K562 (cell line): ENCODE measurements at regions not wholly inside any gene's neighbourhood (a gene's known extent, or its start where the extent isn't known, plus 50 kb on each side); places are given as distances from the start of the nearest gene placed in this dataset.

ENCODE experiments used
- ATAC-seq: fragments of 200-7000 bp; cut with Tn5 transposase; 3 replicates; pipeline ENCODE4 v1.9.1; 2020; ENCODE audit warnings: moderate library complexity
- BruUV-seq: library from RNA; stranded (reverse); fragments of 400-500 nt; replicated peaks from 2 replicates; lab custom pipeline; 2021; lab: Mats Ljungman, UMichigan
- CTCF ChIA-PET: fragments of 300-600 bp; formaldehyde crosslinking; extraction: SDS; loops from one replicate; lab custom pipeline; 2021; ENCODE audit warnings: low intra/inter-chr PET ratio; lab: Yijun Ruan, JAX
- POLR2A ChIA-PET: fragments of 300-600, 350-650 bp; sonication (Branson Sonifier 250); formaldehyde crosslinking; extraction: SDS; loops from one replicate; lab custom pipeline; 2021; ENCODE audit warnings: antibody characterized with exemption, inconsistent platforms; lab: Yijun Ruan, JAX
- DNase-seq, 4 experiments: peaks; one replicate each; pipeline versions ENCODE4 v3.0.0 to v3.0.0-alpha.2; 2011 to 2018; ENCODE audit warnings: low spot score in 3 of 4, mixed read lengths in 3 of 4; ENCODE audit errors: extremely low read depth in 1 of 4
- FAIRE-seq: peaks from 2 replicates; lab custom pipeline; 2011; peaks lifted over from hg19 to GRCh38; lab: Jason Lieb, UNC
- H2AFZ ChIP-seq: 2 replicates; pipeline ENCODE4 v1.6.0; 2011; ENCODE audit warnings: low read depth, low read length, control low read depth, inconsistent platforms
- H3K27ac ChIP-seq: fragments of 200-600 bp; 3 replicates; pipeline ENCODE4 v1.8.0; 2011; ENCODE audit warnings: low read depth, mild to moderate bottlenecking, control low read depth, inconsistent platforms, low read length, moderate library complexity, mixed read lengths; ENCODE audit errors: extremely low read depth
- H3K27me3 ChIP-seq, 2 experiments: fragments of 300-600 bp in 1 of 2; 2 replicates in 1 of 2; 3 replicates in 1 of 2; pipeline versions ENCODE4 v1.6.0 to v1.8.0; 2011; ENCODE audit warnings: inconsistent platforms in 2 of 2, low read length in 2 of 2, mild to moderate bottlenecking in 1 of 2, mixed read lengths in 1 of 2, moderate library complexity in 1 of 2; ENCODE audit not compliant: control insufficient read depth in 2 of 2, insufficient read depth in 2 of 2
- H3K36me3 ChIP-seq: fragments of 300-600 bp; 3 replicates; pipeline ENCODE4 v1.8.0; 2011; ENCODE audit warnings: mild to moderate bottlenecking, low read length, inconsistent platforms; ENCODE audit not compliant: control insufficient read depth, insufficient read depth
- H3K4me1 ChIP-seq, 2 experiments: fragments of 200-600 bp in 1 of 2; replicated peaks in 1 of 2; 2 replicates in 1 of 2; 3 replicates in 1 of 2; pipeline versions ENCODE4 v1.5.1 to v1.8.0; 2011; ENCODE audit warnings: inconsistent platforms in 2 of 2, low read length in 2 of 2, mild to moderate bottlenecking in 1 of 2, mixed read lengths in 1 of 2, moderate library complexity in 1 of 2; ENCODE audit not compliant: control insufficient read depth in 2 of 2, insufficient read depth in 2 of 2
- H3K4me2 ChIP-seq: 2 replicates; pipeline ENCODE4 v1.6.1; 2011; ENCODE audit warnings: low read length, control low read depth, inconsistent platforms, mixed read lengths; ENCODE audit not compliant: insufficient read depth
- H3K4me3 ChIP-seq: fragments of 200-600 bp; sonication (generic), shearing (Covaris generic); 2 replicates; pipeline ENCODE4 v1.5.1; 2016; ENCODE audit warnings: control low read depth, inconsistent platforms
- H3K79me2 ChIP-seq: fragments of 200-600 bp; 3 replicates; pipeline ENCODE4 v1.8.0; 2011; ENCODE audit warnings: low read length, inconsistent platforms; ENCODE audit not compliant: control insufficient read depth, insufficient read depth
- H3K9ac ChIP-seq, 2 experiments: 2 replicates each; pipeline versions ENCODE4 v1.6.0 to v1.6.1; 2011; ENCODE audit warnings: low read depth in 2 of 2, low read length in 2 of 2, control low read depth in 1 of 2, inconsistent platforms in 1 of 2, mild to moderate bottlenecking in 1 of 2, mixed read lengths in 1 of 2; ENCODE audit not compliant: insufficient read depth in 1 of 2
- H3K9me1 ChIP-seq: one replicate; pipeline ENCODE4 v1.6.0; 2011; ENCODE audit warnings: inconsistent platforms, mild to moderate bottlenecking, low read length, moderate library complexity; ENCODE audit not compliant: control insufficient read depth, insufficient read depth
- H3K9me3 ChIP-seq: replicated peaks from 2 replicates; pipeline ENCODE4 v1.5.1; 2011; ENCODE audit warnings: low read depth, low read length, inconsistent platforms; ENCODE audit not compliant: control insufficient read depth, insufficient read depth
- H4K20me1 ChIP-seq: replicated peaks from 2 replicates; pipeline ENCODE4 v1.6.1; 2011; ENCODE audit warnings: low read length, inconsistent platforms, mixed read lengths; ENCODE audit not compliant: control insufficient read depth, insufficient read depth
- CEBPG ChIP-seq, 3 experiments: fragments of 200-800 bp in 1 of 3; sonication (Bioruptor generic) in 1 of 3; sonication (generic) in 1 of 3; formaldehyde crosslinking in 1 of 3; IDR thresholded peaks in 2 of 3; conservative IDR thresholded peaks in 1 of 3; 2 replicates each; pipeline versions ENCODE4 v1.6.1 to v1.8.0; 2016 to 2022; ENCODE audit warnings: missing compliant biosample characterization in 2 of 3, missing genetic modification characterization in 2 of 3, mild to moderate bottlenecking in 1 of 3, missing genetic modification reagents in 1 of 3
- CSDE1 ChIP-seq, 2 experiments: fragments of 450-650 bp; IDR thresholded peaks; 2 replicates each; pipeline ENCODE4 v1.6.1; 2016; ENCODE audit warnings: mild to moderate bottlenecking in 1 of 2
- DIDO1 ChIP-seq: fragments of 450-650 bp; IDR thresholded peaks from 2 replicates; pipeline ENCODE4 v1.6.1; 2016; ENCODE audit warnings: low read depth, missing biosample characterization, missing genetic modification characterization
- GATA2 ChIP-seq: sonication (generic); formaldehyde crosslinking; IDR thresholded peaks from 2 replicates; pipeline ENCODE4 v1.4.0; 2020; ENCODE audit warnings: mild to moderate bottlenecking, missing genetic modification reagents
- HDAC6 ChIP-seq: IDR thresholded peaks from 2 replicates; pipeline ENCODE4 v1.6.1; 2012; ENCODE audit warnings: low read depth, mild to moderate bottlenecking, control low read depth, inconsistent platforms, low read length, moderate library complexity
- HOXB6 ChIP-seq: fragments of 250-450 bp; sonication (Bioruptor Pico); IDR thresholded peaks from 2 replicates; pipeline ENCODE4 v1.5.1; 2022; ENCODE audit warnings: mild to moderate bottlenecking, borderline replicate concordance
- IRF2 ChIP-seq: sonication (generic); formaldehyde crosslinking; IDR thresholded peaks from 2 replicates; pipeline ENCODE4 v1.8.1; 2022; ENCODE audit warnings: mild to moderate bottlenecking, missing genetic modification reagents
- NFIX ChIP-seq: fragments of 250-450 bp; sonication (Bioruptor Pico); IDR thresholded peaks from 2 replicates; pipeline ENCODE4 v1.4.0; 2020; ENCODE audit warnings: low read depth, mild to moderate bottlenecking, moderate library complexity
- PHF20 ChIP-seq: fragments of 450-650 bp; IDR thresholded peaks from 2 replicates; pipeline ENCODE4 v1.6.1; 2018; ENCODE audit not compliant: partially characterized antibody
- ZBTB7A ChIP-seq: IDR thresholded peaks from 2 replicates; pipeline ENCODE4 v1.6.1; 2011; ENCODE audit warnings: low read depth, mild to moderate bottlenecking, low read length, moderate library complexity, borderline replicate concordance; ENCODE audit not compliant: control insufficient read depth
- ZKSCAN3 ChIP-seq: fragments of 250-450 bp; sonication (Bioruptor Pico); IDR thresholded peaks from 2 replicates; pipeline ENCODE4 v1.4.0; 2020
- WGBS: fragments of 100-300 bp; shearing (Covaris generic); methylation state at CpG from one replicate; pipeline ENCODE4 v1.1.6; 2016; ENCODE audit warnings: low coverage, mixed read lengths; ENCODE audit not compliant: insufficient coverage; ENCODE audit errors: missing lambda C conversion rate; 5-methylcytosine and 5-hydroxymethylcytosine counted together
- in situ Hi-C: fragments of 300-500 bp; cut with MboI; formaldehyde crosslinking; loops from 4 replicates; pipeline ENCODE4 v1.15.0; 2018; ENCODE audit warnings: inconsistent platforms, mixed read lengths
- intact Hi-C: fragments of 100-400 bp; cut with micrococcal nuclease; formaldehyde crosslinking; loops from 2 replicates; pipeline ENCODE4 v1.14.2; 2022
- TF ChIP-seq, protein P1 (sequence below): fragments of 250-450 bp; sonication (Bioruptor Pico); IDR thresholded peaks from 2 replicates; pipeline ENCODE4 v1.5.0; 2021; ENCODE audit warnings: mild to moderate bottlenecking, borderline replicate concordance

DNA sequence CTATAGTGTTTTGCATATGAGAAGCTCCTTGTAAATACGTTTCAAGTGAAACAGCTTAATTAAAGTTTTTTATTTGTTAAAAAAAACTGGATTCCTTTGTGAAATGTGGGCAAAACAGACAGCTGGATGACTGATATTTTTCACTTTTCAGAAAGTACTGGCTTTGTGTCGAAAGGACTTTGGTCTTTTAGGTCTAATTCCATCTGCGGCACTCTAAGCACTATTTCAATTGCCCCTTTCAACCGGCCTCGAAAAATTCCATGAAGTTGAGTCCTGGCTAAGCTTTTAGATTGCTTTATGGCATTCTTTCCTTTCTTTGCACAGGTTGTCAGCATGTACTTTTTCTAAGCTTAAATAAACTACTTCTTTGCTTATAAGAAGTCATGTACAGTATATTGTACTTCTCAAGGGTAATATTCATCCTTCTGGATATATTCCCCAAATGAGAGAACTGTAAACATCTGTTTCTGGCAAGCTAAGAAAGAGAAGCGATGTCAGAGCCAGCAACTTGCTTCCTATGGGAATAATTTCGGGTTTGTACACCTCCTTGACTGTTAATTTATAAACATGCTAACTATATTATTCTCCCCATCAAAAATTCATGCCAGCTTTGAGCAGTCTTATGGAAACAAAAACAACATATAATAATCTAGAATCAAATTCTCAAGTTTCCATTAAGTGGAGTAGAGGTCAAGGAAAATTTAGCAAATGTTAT, 611.3 kb downstream of the ETNK1 start:
- in situ Hi-C loops (no loop called here), intact Hi-C loops (no loop called here)
- no peaks in the 10 kb centered on the region for H3K27me3 ChIP-seq
- H3K27ac ChIP-seq, result no peak overlapping the region
- FAIRE-seq (no peak), ATAC-seq (no peak), DNase-seq (no peak)
- H3K4me1 ChIP-seq, result no peaks in the 10 kb centered on the region
- POLR2A ChIA-PET, result no interaction called here
- H3K79me2 ChIP-seq, result no peaks in the 10 kb centered on the region
- TF ChIP-seq ZKSCAN3 (CRISPR knock-in tag) (no peak), GATA2 (no peak), PHF20 (no peak), HDAC6 (no peak), CEBPG (CRISPR knock-in tag; IDR thresholded peaks at IDR 0.05) (no peak), CEBPG (tag; conservative IDR thresholded peaks at IDR 0.05 in 1 of 2, IDR thresholded peaks at IDR 0.05 in 1 of 2) (no peak), NFIX (no peak), DIDO1 (tag) (no peak), ZBTB7A (no peak), IRF2 (CRISPR knock-in tag) (no peak), CSDE1 (IDR thresholded peaks at IDR 0.05) (no peak), HOXB6 (CRISPR knock-in tag) (no peak)
- TF ChIP-seq, protein P1, sequence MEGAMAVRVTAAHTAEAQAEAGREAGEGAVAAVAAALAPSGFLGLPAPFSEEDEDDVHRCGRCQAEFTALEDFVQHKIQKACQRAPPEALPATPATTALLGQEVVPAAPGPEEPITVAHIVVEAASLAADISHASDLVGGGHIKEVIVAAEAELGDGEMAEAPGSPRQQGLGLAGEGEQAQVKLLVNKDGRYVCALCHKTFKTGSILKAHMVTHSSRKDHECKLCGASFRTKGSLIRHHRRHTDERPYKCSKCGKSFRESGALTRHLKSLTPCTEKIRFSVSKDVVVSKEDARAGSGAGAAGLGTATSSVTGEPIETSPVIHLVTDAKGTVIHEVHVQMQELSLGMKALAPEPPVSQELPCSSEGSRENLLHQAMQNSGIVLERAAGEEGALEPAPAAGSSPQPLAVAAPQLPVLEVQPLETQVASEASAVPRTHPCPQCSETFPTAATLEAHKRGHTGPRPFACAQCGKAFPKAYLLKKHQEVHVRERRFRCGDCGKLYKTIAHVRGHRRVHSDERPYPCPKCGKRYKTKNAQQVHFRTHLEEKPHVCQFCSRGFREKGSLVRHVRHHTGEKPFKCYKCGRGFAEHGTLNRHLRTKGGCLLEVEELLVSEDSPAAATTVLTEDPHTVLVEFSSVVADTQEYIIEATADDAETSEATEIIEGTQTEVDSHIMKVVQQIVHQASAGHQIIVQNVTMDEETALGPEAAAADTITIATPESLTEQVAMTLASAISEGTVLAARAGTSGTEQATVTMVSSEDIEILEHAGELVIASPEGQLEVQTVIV, result no peak
- H4K20me1 ChIP-seq, result no peaks in the 10 kb centered on the region
- CTCF ChIA-PET, result no interaction called here
- no peak overlapping the region for H2AFZ ChIP-seq
- H3K9me3 ChIP-seq, result no peaks in the 10 kb centered on the region; the same call in 1 of the 2 replicates
- WGBS, result 49% methylated on average over 7 of the region's 7 CpGs
- H3K9ac ChIP-seq, result no peak overlapping the region
- no peak overlapping the region for H3K4me2 ChIP-seq
- H3K9me1 ChIP-seq, result no peaks in the 10 kb centered on the region
- H3K36me3 ChIP-seq, result no peaks in the 10 kb centered on the region
- H3K4me3 ChIP-seq, result no peak overlapping the region
- no TSS peak for BruUV-seq
